ENCODE measurements at regions not wholly inside any gene's neighbourhood (a gene's known extent, or its start where the extent isn't known, plus 50 kb on each side); places are given as distances from the start of the nearest gene placed in this dataset.

DNA sequence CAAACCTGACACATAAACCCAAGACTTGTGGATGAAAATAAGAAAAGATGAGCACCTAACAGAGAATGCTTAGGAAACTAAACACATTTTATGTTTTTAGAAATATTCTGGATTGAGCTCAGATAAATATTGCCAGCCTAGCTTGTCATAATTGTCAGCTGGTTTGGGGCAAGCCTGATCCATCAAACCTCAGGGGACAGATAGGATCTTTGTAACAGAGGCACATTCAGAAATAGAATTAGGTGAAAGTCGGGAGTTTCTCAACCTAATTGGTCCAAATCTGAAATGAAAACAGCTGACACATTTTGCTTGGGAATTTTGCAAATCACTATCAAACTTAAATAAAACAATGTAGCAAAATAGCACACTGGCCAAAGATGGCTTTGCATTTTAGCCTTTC lies 503.7 kb downstream of the ANXA1 start:
- TF ChIP-seq, protein P1, sequence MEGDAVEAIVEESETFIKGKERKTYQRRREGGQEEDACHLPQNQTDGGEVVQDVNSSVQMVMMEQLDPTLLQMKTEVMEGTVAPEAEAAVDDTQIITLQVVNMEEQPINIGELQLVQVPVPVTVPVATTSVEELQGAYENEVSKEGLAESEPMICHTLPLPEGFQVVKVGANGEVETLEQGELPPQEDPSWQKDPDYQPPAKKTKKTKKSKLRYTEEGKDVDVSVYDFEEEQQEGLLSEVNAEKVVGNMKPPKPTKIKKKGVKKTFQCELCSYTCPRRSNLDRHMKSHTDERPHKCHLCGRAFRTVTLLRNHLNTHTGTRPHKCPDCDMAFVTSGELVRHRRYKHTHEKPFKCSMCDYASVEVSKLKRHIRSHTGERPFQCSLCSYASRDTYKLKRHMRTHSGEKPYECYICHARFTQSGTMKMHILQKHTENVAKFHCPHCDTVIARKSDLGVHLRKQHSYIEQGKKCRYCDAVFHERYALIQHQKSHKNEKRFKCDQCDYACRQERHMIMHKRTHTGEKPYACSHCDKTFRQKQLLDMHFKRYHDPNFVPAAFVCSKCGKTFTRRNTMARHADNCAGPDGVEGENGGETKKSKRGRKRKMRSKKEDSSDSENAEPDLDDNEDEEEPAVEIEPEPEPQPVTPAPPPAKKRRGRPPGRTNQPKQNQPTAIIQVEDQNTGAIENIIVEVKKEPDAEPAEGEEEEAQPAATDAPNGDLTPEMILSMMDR (conservative IDR thresholded peaks at IDR 0.05; ENCODE audit: low read length): no peak
- no peak for TF ChIP-seq EZH2phosphoT487 (IDR thresholded peaks at IDR 0.05; ENCODE audit: borderline replicate concordance, low read depth, low read length)
- intact Hi-C loops (cut with micrococcal nuclease; ENCODE audit: unreplicated experiment): no loop called here
- no peak overlapping the region for H3K27ac ChIP-seq (ENCODE audit: low read depth, low read length, poor library complexity, severe bottlenecking)
- H2AFZ ChIP-seq (ENCODE audit: low read length): no peak overlapping the region
- BruUV-seq (replicated peaks): no TSS peak
- H3K4me3 ChIP-seq (ENCODE audit: low read depth, low read length, poor library complexity, severe bottlenecking): no peak overlapping the region
- no peaks in the 10 kb centered on the region for H4K20me1 ChIP-seq (ENCODE audit: insufficient read depth, low read length)
- H3K9me3 ChIP-seq (ENCODE audit: low read length): no peaks in the 10 kb centered on the region
- POLR2A ChIA-PET: no interaction called here
- no peaks in the 10 kb centered on the region for H3K9me2 ChIP-seq (ENCODE audit: insufficient read depth, low read length)
- no peak for DNase-seq (ENCODE audit: low spot score)
- H3K4me1 ChIP-seq (ENCODE audit: insufficient read depth, low read length, poor library complexity, severe bottlenecking): no peaks in the 10 kb centered on the region
- no peaks in the 10 kb centered on the region for H3K36me3 ChIP-seq (ENCODE audit: insufficient read depth, low read length)
- H3K4me2 ChIP-seq (ENCODE audit: low read length): no peak overlapping the region
- no peaks in the 10 kb centered on the region for H3K79me2 ChIP-seq (ENCODE audit: insufficient read depth, low read depth, low read length)
- CTCF ChIA-PET (ENCODE audit: unreplicated experiment): no interaction called here

DNA sequence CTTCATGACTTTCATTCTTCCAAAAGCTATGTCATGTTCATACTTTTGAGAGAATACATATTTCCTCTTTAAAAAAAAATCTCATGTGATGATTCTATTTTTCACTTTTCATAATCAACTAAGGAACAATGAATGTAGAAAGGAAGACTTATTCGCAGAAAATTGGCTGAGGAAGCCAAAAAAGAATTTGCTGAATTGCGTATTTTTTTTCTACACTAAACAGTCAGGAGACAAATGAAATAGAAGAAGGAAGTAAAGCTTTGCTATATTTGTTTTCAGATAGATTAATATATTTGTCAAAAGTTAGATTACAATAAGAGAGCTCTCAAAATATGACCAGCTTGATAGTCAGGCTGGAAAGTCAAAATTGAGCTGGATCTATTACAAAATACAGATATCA lies 504.2 kb downstream of the ANXA1 start:
- TF ChIP-seq, protein P1 (conservative IDR thresholded peaks at IDR 0.05; ENCODE audit: low read length): no peak
- ChIA-PET CTCF (ENCODE audit: unreplicated experiment) (no interaction called here), POLR2A (no interaction called here)
- intact Hi-C loops (cut with micrococcal nuclease; ENCODE audit: unreplicated experiment): no loop called here
- no peaks in the 10 kb centered on the region for H4K20me1 ChIP-seq (ENCODE audit: insufficient read depth, low read length)
- no peak overlapping the region for H3K4me2 ChIP-seq (ENCODE audit: low read length)
- H3K79me2 ChIP-seq (ENCODE audit: insufficient read depth, low read depth, low read length): no peaks in the 10 kb centered on the region
- BruUV-seq (replicated peaks): no TSS peak
- H3K27ac ChIP-seq (ENCODE audit: low read depth, low read length, poor library complexity, severe bottlenecking): no peak overlapping the region
- no peaks in the 10 kb centered on the region for H3K9me3 ChIP-seq (ENCODE audit: low read length)
- H3K36me3 ChIP-seq (ENCODE audit: insufficient read depth, low read length): no peaks in the 10 kb centered on the region
- H3K4me1 ChIP-seq (ENCODE audit: insufficient read depth, low read length, poor library complexity, severe bottlenecking): no peaks in the 10 kb centered on the region
- H3K9me2 ChIP-seq (ENCODE audit: insufficient read depth, low read length): no peaks in the 10 kb centered on the region
- no peak overlapping the region for H2AFZ ChIP-seq (ENCODE audit: low read length)
- no peak overlapping the region for H3K4me3 ChIP-seq (ENCODE audit: low read depth, low read length, poor library complexity, severe bottlenecking)
- no peak for DNase-seq (ENCODE audit: low spot score)

DNA sequence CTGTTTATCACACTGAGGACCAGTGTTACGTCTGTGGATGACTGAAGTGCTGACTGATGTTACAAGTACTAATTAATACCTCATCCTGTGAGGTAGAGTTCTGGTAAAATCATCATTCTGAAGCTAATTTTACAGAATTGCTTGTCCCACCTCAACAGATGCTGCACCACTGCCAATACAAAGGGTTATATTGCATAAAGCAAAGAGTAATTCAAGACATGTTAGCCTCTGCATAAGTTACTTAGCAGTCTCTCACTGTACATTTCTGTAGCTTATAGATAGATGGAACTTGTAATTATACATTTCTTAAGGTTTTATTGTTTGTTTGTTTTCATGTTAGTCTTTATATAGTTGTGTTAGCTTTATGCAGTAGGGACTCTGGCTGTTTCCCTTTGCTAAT lies 513.6 kb downstream of the ANXA1 start:
- BruUV-seq (replicated peaks): no TSS peak
- Histone ChIP-seq H3K9me3 (ENCODE audit: low read length) (no peaks in the 10 kb centered on the region), H3K36me3 (ENCODE audit: insufficient read depth, low read length) (no peaks in the 10 kb centered on the region), H3K4me3 (ENCODE audit: low read depth, low read length, poor library complexity, severe bottlenecking) (no peak overlapping the region), H3K9me2 (ENCODE audit: insufficient read depth, low read length) (no peaks in the 10 kb centered on the region), H3K27ac (ENCODE audit: low read depth, low read length, poor library complexity, severe bottlenecking) (no peak overlapping the region), H4K20me1 (ENCODE audit: insufficient read depth, low read length) (no peaks in the 10 kb centered on the region), H3K4me1 (ENCODE audit: insufficient read depth, low read length, poor library complexity, severe bottlenecking) (no peaks in the 10 kb centered on the region), H3K4me2 (ENCODE audit: low read length) (no peak overlapping the region), H3K79me2 (ENCODE audit: insufficient read depth, low read depth, low read length) (no peaks in the 10 kb centered on the region), H2AFZ (ENCODE audit: low read length) (no peak overlapping the region)
- ChIA-PET CTCF (ENCODE audit: unreplicated experiment) (no interaction called here), POLR2A (interaction anchor here (2.0 kb wide), 1 partner anchor 13 kb away, joined by 5 read pairs; no protein-coding TSS in a partner anchor)
- TF ChIP-seq, protein P1 (conservative IDR thresholded peaks at IDR 0.05; ENCODE audit: low read length): no peak
- TF ChIP-seq EZH2phosphoT487 (IDR thresholded peaks at IDR 0.05; ENCODE audit: borderline replicate concordance, low read depth, low read length): no peak
- DNase-seq (ENCODE audit: low spot score): no peak
- intact Hi-C loops (cut with micrococcal nuclease; ENCODE audit: unreplicated experiment): no loop called here

Data from OCI-LY7 (cell line).